Neuronal stem cell (in vitro differentiated cells): ENCODE measurements at regions not wholly inside any gene's neighbourhood (a gene's known extent, or its start where the extent isn't known, plus 50 kb on each side); places are given as distances from the start of the nearest gene placed in this dataset.
A peak's percentile ranks its signal among the peaks of the same experiment; 100 is the strongest.

Experiments used
- DNase-seq: peaks from one replicate; pipeline ENCODE4 v3.0.0-alpha.2; 2013; ENCODE audit warnings: low spot score
- H2AFZ ChIP-seq: one replicate; pipeline ENCODE4 v1.6.1; 2013; ENCODE audit warnings: mild to moderate bottlenecking, low read length, inconsistent platforms
- H2AK5ac ChIP-seq: 2 replicates; pipeline ENCODE4 v1.6.1; 2013; ENCODE audit warnings: low read depth, mild to moderate bottlenecking, inconsistent platforms, low read length, moderate library complexity, mixed read lengths
- H2BK120ac ChIP-seq: 2 replicates; pipeline ENCODE4 v1.6.1; 2013; ENCODE audit warnings: low read depth, mild to moderate bottlenecking, inconsistent platforms, low read length, moderate library complexity, mixed read lengths
- H2BK12ac ChIP-seq: one replicate; pipeline ENCODE4 v1.6.1; 2013; ENCODE audit warnings: low read length, inconsistent platforms
- H2BK15ac ChIP-seq: 2 replicates; pipeline ENCODE4 v1.6.1; 2013; ENCODE audit warnings: mild to moderate bottlenecking, low read length, inconsistent platforms, mixed read lengths
- H2BK5ac ChIP-seq: one replicate; pipeline ENCODE4 v1.6.1; 2013; ENCODE audit warnings: inconsistent platforms, mild to moderate bottlenecking, low read length, moderate library complexity
- H3K14ac ChIP-seq: one replicate; pipeline ENCODE4 v1.6.1; 2013; ENCODE audit warnings: low read length, inconsistent platforms
- H3K18ac ChIP-seq: 2 replicates; pipeline ENCODE4 v1.6.1; 2013; ENCODE audit warnings: low read length, inconsistent platforms
- H3K23ac ChIP-seq: 2 replicates; pipeline ENCODE4 v1.6.1; 2013; ENCODE audit warnings: low read depth, mild to moderate bottlenecking, mixed read lengths, low read length, inconsistent platforms; ENCODE audit not compliant: poor library complexity
- H3K27ac ChIP-seq: replicated peaks from 3 replicates; pipeline ENCODE4 v1.5.1; 2013; ENCODE audit warnings: low read length, inconsistent platforms
- H3K27me3 ChIP-seq, 3 experiments: 2 replicates each; pipeline ENCODE4 v1.6.1; 2013; ENCODE audit warnings: low read length in 3 of 3, mild to moderate bottlenecking in 2 of 3, inconsistent platforms in 1 of 3, low read depth in 1 of 3, mixed read lengths in 1 of 3, moderate library complexity in 1 of 3; ENCODE audit not compliant: control insufficient read depth in 3 of 3, insufficient read depth in 3 of 3
- H3K36me3 ChIP-seq, 2 donors: replicated peaks in 1 of 2; 2 replicates each; pipeline ENCODE4 v1.6.1; 2013; ENCODE audit warnings: low read length in 2 of 2; ENCODE audit not compliant: control insufficient read depth in 2 of 2, insufficient read depth in 2 of 2
- H3K4ac ChIP-seq: 2 replicates; pipeline ENCODE4 v1.6.1; 2013; ENCODE audit warnings: inconsistent platforms, mild to moderate bottlenecking, low read length, moderate library complexity
- H3K4me1 ChIP-seq, 2 donors: 1 replicate in 1 of 2; 2 replicates in 1 of 2; pipeline ENCODE4 v1.6.1; 2013; ENCODE audit warnings: low read length in 2 of 2, low read depth in 1 of 2; ENCODE audit not compliant: control insufficient read depth in 2 of 2, insufficient read depth in 1 of 2
- H3K4me2 ChIP-seq: one replicate; pipeline ENCODE4 v1.6.1; 2013; ENCODE audit warnings: mild to moderate bottlenecking, low read length, inconsistent platforms; ENCODE audit not compliant: insufficient read depth, poor library complexity, severe bottlenecking
- H3K4me3 ChIP-seq, 2 donors: 2 replicates each; pipeline ENCODE4 v1.5.1; 2013; ENCODE audit warnings: low read length in 2 of 2, mild to moderate bottlenecking in 2 of 2, inconsistent platforms in 1 of 2, moderate library complexity in 1 of 2
- H3K79me1 ChIP-seq: one replicate; pipeline ENCODE4 v1.6.1; 2013; ENCODE audit warnings: low read depth, mild to moderate bottlenecking, inconsistent platforms, low read length, moderate library complexity
- H3K9ac ChIP-seq: one replicate; pipeline ENCODE4 v1.6.1; 2013; ENCODE audit warnings: mild to moderate bottlenecking, low read depth, low read length, inconsistent platforms; ENCODE audit not compliant: poor library complexity
- H3K9me3 ChIP-seq, 2 donors: replicated peaks in 1 of 2; 2 replicates each; pipeline versions ENCODE3 to v1.6.1; 2013; ENCODE audit warnings: low read length in 2 of 2, mild to moderate bottlenecking in 2 of 2, inconsistent platforms in 1 of 2, low read depth in 1 of 2, mixed read lengths in 1 of 2, moderate library complexity in 1 of 2; ENCODE audit not compliant: control insufficient read depth in 2 of 2, insufficient read depth in 1 of 2
- H4K8ac ChIP-seq: one replicate; pipeline ENCODE4 v1.6.1; 2013; ENCODE audit warnings: low read depth, mild to moderate bottlenecking, inconsistent platforms, low read length, moderate library complexity
- H4K91ac ChIP-seq: one replicate; pipeline ENCODE4 v1.6.1; 2013; ENCODE audit warnings: low read length, low read depth, mild to moderate bottlenecking, inconsistent platforms; ENCODE audit not compliant: poor library complexity
- WGBS, 2 donors: extraction: QIAGEN DNeasy Blood & Tissue Kit; methylation state at CpG; one replicate each; pipeline ENCODE4 v1.1.7; 2013; ENCODE audit warnings: missing lambda C conversion rate in 2 of 2, mixed read lengths in 1 of 2; ENCODE audit not compliant: insufficient read length in 2 of 2, insufficient replicate concordance in 1 of 2; ENCODE audit errors: extremely low coverage in 2 of 2; 5-methylcytosine and 5-hydroxymethylcytosine counted together

DNA sequence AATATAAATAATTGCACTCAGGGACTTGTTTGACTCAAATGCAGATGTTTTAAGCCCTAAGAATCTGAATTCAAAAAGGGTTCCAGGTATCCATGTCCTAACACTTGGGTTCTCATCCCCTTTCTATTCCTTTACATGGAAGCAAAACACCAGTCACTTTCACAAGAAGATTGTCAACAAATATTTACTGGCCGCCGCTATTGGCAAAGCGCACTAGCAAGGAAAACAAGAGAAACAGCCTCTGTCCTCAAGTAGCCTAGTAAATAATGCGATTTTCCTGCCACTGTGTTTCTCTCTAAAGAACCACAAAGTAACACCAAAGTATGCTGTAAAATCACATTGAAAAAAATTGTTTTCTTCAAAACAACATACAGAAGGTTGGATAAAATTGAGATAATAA lies 66.7 kb upstream of the EZH2 start:
- Histone ChIP-seq H3K27ac (no peak overlapping the region), H2BK12ac (no peak overlapping the region), H3K18ac (no peak overlapping the region), H2BK15ac (no peak overlapping the region), H2BK5ac (no peak overlapping the region), H2BK120ac (no peak overlapping the region), H3K79me1 (no peaks in the 10 kb centered on the region), H3K14ac (no peak overlapping the region), H4K8ac (no peak overlapping the region), H3K23ac (no peak overlapping the region), H2AK5ac (no peak overlapping the region), H4K91ac (no peak overlapping the region), H3K36me3 (no peaks in the 10 kb centered on the region), H3K9ac (no peak overlapping the region), H3K4me1 (no peaks in the 10 kb centered on the region), H3K4me3 (no peak overlapping the region), H3K9me3 (no peaks in the 10 kb centered on the region), H3K27me3 (no peaks in the 10 kb centered on the region), H2AFZ (no peak overlapping the region), H3K4ac (no peak overlapping the region), H3K4me2 (no peak overlapping the region)
- no peak for DNase-seq
- no CpG with 5 or more reads among the region's 4 CpGs for WGBS, 2 donors

DNA sequence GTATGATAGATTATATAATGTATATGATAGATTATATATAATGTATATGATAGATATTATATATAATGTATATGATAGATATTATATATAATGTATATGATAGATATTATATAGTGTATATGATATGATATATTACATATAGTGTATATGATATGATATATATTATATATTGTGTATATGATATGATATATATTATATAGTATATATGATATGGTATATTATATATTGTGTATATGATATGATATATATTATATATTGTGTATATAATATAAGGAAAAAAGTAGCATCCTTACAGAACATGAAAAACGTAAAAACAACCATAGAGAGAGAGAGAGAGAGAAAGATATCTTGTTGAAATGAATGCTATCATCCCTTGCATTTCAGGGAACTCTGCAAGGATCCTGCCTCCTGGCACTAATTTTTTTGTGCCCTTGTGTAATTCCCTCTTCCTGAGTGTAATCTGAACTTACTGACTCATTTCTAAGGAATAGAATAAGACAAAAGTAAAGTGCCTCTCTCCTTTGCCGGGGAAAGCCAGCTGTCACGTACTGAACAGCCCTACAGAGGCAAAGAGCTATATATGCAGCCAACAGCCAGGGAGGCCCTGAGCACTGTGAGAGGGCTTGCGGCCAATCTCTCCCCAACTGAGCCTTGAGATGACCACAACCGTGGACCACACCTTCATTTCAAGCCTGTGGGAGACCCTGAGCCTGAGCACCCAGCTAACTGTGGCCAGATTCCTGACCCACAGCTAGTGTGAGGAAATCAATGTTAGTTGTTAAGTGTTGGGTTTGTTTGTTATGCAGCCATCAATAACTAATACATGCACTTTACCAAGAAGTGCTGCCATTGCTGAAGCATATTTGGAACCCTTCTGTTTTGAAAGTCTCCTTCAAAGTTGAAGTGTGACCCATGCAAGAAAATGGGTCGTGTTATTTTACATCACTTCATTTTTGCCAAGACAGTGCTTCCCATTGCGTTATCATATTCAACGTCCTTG lies 61.1 kb upstream of the EZH2 start:
- H3K27me3 ChIP-seq, result peaks cover 0 to 7% (median 6%) of the 10 kb centered on the region in 3 experiments
- no peak overlapping the region for H3K27ac ChIP-seq
- no peak overlapping the region for H4K91ac ChIP-seq
- H2AK5ac ChIP-seq, result no peak overlapping the region
- no peak overlapping the region for H2BK120ac ChIP-seq
- H4K8ac ChIP-seq, result no peak overlapping the region
- WGBS, 2 donors, result no CpG with 5 or more reads among the region's 8 CpGs
- no peak for DNase-seq
- H3K18ac ChIP-seq, result no peak overlapping the region
- H3K4me3 ChIP-seq, result no peak overlapping the region
- H3K79me1 ChIP-seq, result no peaks in the 10 kb centered on the region
- H3K4me1 ChIP-seq, result no peaks in the 10 kb centered on the region
- H3K4me2 ChIP-seq, result no peak overlapping the region
- H3K36me3 ChIP-seq, result no peaks in the 10 kb centered on the region
- H3K14ac ChIP-seq, result peak overlapping the region; percentile 4
- H3K23ac ChIP-seq, result no peak overlapping the region
- H2BK12ac ChIP-seq, result no peak overlapping the region
- H3K9ac ChIP-seq, result no peak overlapping the region
- no peak overlapping the region for H2BK5ac ChIP-seq
- H3K4ac ChIP-seq, result no peak overlapping the region
- no peak overlapping the region for H2BK15ac ChIP-seq
- H2AFZ ChIP-seq, result no peak overlapping the region
- H3K9me3 ChIP-seq, result no peaks in the 10 kb centered on the region

DNA sequence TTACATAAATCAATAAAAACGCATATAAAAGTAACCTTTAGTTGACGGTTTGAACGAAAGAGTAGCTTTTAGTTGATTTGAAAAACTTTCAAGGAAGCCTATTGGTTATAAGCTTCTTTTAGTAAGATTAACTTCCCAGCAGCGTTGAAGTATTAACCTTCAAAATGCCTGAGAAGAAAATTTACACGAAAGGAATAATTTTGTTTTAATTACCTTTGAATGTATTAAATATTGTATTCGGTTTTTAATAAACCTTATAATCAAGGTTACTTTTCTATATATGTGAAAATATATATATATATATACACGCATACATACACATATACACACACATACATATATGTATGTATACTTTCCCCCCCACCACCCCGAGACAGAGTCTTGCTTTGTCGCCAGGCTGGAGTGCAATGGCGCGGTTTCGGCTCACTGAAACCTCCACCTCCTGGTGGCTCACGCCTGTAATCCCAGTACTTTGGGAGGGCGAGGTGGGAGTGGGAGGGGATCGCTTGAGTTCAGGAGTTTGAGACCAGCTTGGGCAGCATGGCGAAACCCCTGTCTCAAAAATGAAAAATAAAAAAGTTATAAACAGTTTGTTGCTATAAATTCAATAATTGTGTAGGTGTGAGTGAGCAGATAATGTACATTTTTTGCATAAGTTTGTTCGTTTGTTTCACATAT lies 57.6 kb upstream of the EZH2 start:
- no peak overlapping the region for H3K23ac ChIP-seq
- H3K36me3 ChIP-seq, result no peaks in the 10 kb centered on the region
- no peak overlapping the region for H3K18ac ChIP-seq
- H2AFZ ChIP-seq, result peak overlapping the region; percentile 96
- H3K4ac ChIP-seq, result no peak overlapping the region
- no peak overlapping the region for H4K91ac ChIP-seq
- H3K4me1 ChIP-seq, result no peaks in the 10 kb centered on the region
- no peak overlapping the region for H3K27ac ChIP-seq
- no peak overlapping the region for H2AK5ac ChIP-seq
- peak; percentile 30 for DNase-seq
- H3K4me2 ChIP-seq, result peak overlapping the region; percentile 11
- H2BK15ac ChIP-seq, result no peak overlapping the region
- no peak overlapping the region for H3K14ac ChIP-seq
- H3K9me3 ChIP-seq, result no peaks in the 10 kb centered on the region
- no peak overlapping the region for H3K9ac ChIP-seq
- no peak overlapping the region for H2BK120ac ChIP-seq
- peaks cover 0 to 19% (median 6%) of the 10 kb centered on the region in 3 experiments for H3K27me3 ChIP-seq
- H4K8ac ChIP-seq, result no peak overlapping the region
- peak overlapping the region; percentile 67 to 68 for H3K4me3 ChIP-seq
- no peak overlapping the region for H2BK12ac ChIP-seq
- no CpG with 5 or more reads among the region's 17 CpGs for WGBS, 2 donors
- no peaks in the 10 kb centered on the region for H3K79me1 ChIP-seq
- H2BK5ac ChIP-seq, result no peak overlapping the region
